WERI-Rb-1 (cell line): ENCODE measurements at regions not wholly inside any gene's neighbourhood (a gene's known extent, or its start where the extent isn't known, plus 50 kb on each side); places are given as distances from the start of the nearest gene placed in this dataset.

Experiments
- DNase-seq: peaks from one replicate; pipeline ENCODE4 v3.0.0-alpha.2; 2020
- H3K27ac ChIP-seq: fragments of 250-450 bp; sonication (Bioruptor Pico); 2 replicates; pipeline ENCODE4 v1.5.1; 2020; ENCODE audit warnings: mild to moderate bottlenecking, moderate library complexity
- H3K27me3 ChIP-seq: fragments of 250-450 bp; sonication (Bioruptor Pico); 2 replicates; pipeline ENCODE4 v1.5.1; 2021; ENCODE audit warnings: mild to moderate bottlenecking, low read depth, moderate library complexity; ENCODE audit not compliant: insufficient read depth, severe bottlenecking
- H3K36me3 ChIP-seq: fragments of 250-450 bp; sonication (Bioruptor Pico); 2 replicates; pipeline ENCODE4 v1.5.1; 2020; ENCODE audit warnings: mild to moderate bottlenecking, moderate library complexity
- H3K4me3 ChIP-seq: 2 replicates; pipeline ENCODE4 v1.5.1; 2011; ENCODE audit warnings: low read depth, mild to moderate bottlenecking, control low read depth, low read length
- H3K9me3 ChIP-seq: fragments of 250-450 bp; sonication (Bioruptor Pico); 2 replicates; pipeline ENCODE4 v1.5.1; 2021; ENCODE audit warnings: mild to moderate bottlenecking, moderate library complexity; ENCODE audit not compliant: severe bottlenecking
- CTCF ChIP-seq: IDR thresholded peaks from 2 replicates; pipeline ENCODE4 v1.5.1; 2011; ENCODE audit warnings: low read depth, mild to moderate bottlenecking, control low read depth, inconsistent platforms, low read length

DNA sequence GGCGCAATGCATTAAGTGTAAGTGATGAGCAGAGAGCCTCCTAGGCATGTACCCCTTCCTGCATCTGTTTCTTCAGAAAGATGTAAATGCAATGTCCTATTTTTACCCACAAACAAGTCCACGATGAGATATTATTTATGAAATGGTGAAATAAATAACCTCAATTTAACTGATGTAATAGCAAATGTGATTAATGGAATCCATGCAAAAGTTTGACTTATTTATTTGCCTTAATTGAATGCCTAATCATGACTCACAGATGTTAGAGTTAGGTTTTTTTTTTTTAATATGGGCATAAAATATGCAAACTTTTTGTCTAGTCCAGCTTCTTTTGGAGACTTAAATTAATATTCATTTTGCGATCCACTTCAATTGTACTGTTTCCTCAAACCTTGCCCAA lies 67.7 kb upstream of the ITGA4 start:
- no peak for DNase-seq
- no peaks in the 10 kb centered on the region for H3K36me3 ChIP-seq
- TF ChIP-seq CTCF = no peak
- H3K27ac ChIP-seq = no peak overlapping the region
- no peaks in the 10 kb centered on the region for H3K27me3 ChIP-seq
- H3K9me3 ChIP-seq = no peaks in the 10 kb centered on the region
- no peak overlapping the region for H3K4me3 ChIP-seq

DNA sequence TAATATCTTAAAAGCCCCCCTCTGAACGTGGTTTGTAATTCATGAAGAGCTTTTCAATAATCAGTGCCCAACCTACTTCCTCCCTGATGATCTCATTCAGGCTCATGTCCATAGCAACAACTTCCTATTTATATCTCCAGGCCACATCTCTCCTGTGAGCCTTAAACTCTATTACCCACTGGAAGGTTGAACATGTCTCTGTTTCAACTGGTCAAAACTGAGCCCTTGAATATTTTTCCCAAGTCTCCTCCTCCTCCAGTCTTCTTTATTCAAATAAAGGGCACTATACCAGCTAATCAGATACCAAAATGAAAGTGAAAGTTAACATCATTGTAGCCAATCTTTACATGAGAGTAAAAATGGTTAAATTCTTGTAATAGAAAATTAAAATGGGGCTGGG lies 63.7 kb upstream of the ITGA4 start:
- Histone ChIP-seq H3K27me3 (no peaks in the 10 kb centered on the region), H3K4me3 (no peak overlapping the region), H3K36me3 (no peaks in the 10 kb centered on the region), H3K27ac (no peak overlapping the region), H3K9me3 (no peaks in the 10 kb centered on the region)
- no peak for DNase-seq
- no peak for TF ChIP-seq CTCF

GRCh38 chr2:181394741-181395437 lies 62.3 kb upstream of the ITGA4 start:
- H3K9me3 ChIP-seq = no peaks in the 10 kb centered on the region
- no peak overlapping the region for H3K4me3 ChIP-seq
- no peak overlapping the region for H3K27ac ChIP-seq
- no peaks in the 10 kb centered on the region for H3K36me3 ChIP-seq
- H3K27me3 ChIP-seq = no peaks in the 10 kb centered on the region
- no peak for TF ChIP-seq CTCF
- DNase-seq = no peak

DNA sequence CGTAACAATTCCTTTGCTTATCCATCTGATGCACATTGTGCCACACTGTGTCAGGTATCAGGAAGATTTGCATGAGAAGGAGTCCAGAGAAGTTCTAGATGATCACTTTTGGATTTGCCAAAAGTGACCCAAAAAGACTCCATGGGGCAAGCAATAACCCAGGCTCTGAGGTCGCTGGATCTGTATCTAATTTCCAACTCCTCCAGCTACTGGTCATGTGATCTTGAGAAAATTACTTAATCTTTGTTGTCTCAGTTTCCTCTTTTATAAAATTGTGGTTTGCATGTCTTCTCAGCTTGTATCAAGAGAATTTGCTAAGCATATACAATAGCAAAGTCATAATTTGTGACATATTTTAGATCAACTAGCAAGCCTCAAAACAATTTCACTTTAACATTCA lies 61.3 kb upstream of the ITGA4 start:
- no peak for DNase-seq

DNA sequence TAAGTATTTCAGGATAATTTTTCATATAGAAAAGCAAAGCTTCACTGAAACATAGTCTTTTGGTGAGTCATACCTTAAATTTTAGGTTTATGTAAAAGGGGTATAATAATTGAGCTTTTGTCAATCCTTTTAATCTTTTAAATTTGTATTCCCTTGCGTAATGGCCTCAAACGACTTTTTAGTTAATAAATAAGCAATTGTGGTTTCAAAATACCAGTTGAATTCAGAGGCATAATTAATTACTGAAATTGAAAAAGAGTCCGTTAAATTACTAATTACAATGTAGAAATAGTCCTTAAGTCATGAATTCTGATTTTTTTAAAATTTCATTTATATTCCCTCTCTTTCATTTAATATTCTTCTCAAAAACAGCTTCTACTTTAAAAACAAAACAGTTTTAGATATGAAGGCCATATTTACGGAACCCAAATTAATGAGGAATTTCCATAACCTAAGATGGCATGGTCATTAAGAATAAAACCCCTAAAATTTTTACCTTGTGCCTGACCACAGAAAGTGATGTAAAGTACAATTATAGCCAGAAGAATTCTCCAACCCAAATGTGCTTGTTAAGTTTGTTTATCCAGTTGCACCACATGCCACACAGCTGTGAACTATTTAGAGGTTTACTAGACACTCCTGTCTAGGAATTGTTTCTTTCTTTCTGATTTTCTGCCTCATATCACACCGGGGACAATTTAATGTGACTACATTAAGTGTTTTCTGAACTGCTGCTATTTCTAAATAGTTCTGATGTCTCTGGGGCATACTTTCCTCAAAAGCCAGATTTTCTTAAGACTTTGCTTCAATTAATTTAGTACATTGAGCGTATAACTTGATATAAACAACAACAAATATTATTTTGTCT lies 60.7 kb upstream of the ITGA4 start:
- Histone ChIP-seq H3K9me3 (no peaks in the 10 kb centered on the region), H3K4me3 (no peak overlapping the region), H3K27me3 (no peaks in the 10 kb centered on the region), H3K27ac (no peak overlapping the region), H3K36me3 (no peaks in the 10 kb centered on the region)
- no peak for TF ChIP-seq CTCF
- no peak for DNase-seq

More for the DNA sequence above, 61.3 kb upstream of the ITGA4 start:
- Histone ChIP-seq H3K27ac (no peak overlapping the region), H3K27me3 (no peaks in the 10 kb centered on the region), H3K4me3 (no peak overlapping the region), H3K36me3 (no peaks in the 10 kb centered on the region), H3K9me3 (no peaks in the 10 kb centered on the region)
- no peak for TF ChIP-seq CTCF
